GM21528 (cell line): ENCODE measurements at regions not wholly inside any gene's neighbourhood (a gene's known extent, or its start where the extent isn't known, plus 50 kb on each side); places are given as distances from the start of the nearest gene placed in this dataset.
A peak's percentile ranks its signal among the peaks of the same experiment; 100 is the strongest.
"Not testable (repeated sequence)": the region's sequence is repeated elsewhere in the genome, so short reads cannot be mapped to it uniquely, and the experiment has no call there.

Source experiments
- ATAC-seq: cut with Tn5 transposase; IDR thresholded peaks from one replicate; pipeline ENCODE4 v1.9.1; 2021; ENCODE audit warnings: mild to moderate bottlenecking, moderate library complexity; ENCODE audit not compliant: unreplicated experiment, low FRiP score

GRCh38 chr11:82539669-82540068 lies 194.0 kb downstream of the FAM181B start:
- no peak for ATAC-seq

GRCh38 chr11:82536706-82537105 lies 197.0 kb downstream of the FAM181B start:
- ATAC-seq, result no peak

GRCh38 chr11:82533628-82534327 lies 199.9 kb downstream of the FAM181B start:
- no peak for ATAC-seq

GRCh38 chr11:82529936-82530335 lies 203.7 kb downstream of the FAM181B start:
- ATAC-seq, result no peak

GRCh38 chr11:82527081-82527584 lies 206.5 kb downstream of the FAM181B start:
- ATAC-seq, result no peak

- no peak for ATAC-seq
Observed at GRCh38 chr11:82523141-82523540, 210.5 kb downstream of the FAM181B start.

- no peak for ATAC-seq
Observed at GRCh38 chr11:82521427-82521826, 212.2 kb downstream of the FAM181B start.

GRCh38 chr11:82507288-82507687 lies 226.4 kb downstream of the FAM181B start:
- ATAC-seq, result no peak

GRCh38 chr11:82505379-82505778 lies 228.3 kb downstream of the FAM181B start:
- ATAC-seq, result no peak

- ATAC-seq, result not testable (repeated sequence)
Observed at GRCh38 chr11:82501174-82501573, 232.5 kb downstream of the FAM181B start.

GRCh38 chr11:82494988-82495432 lies 238.7 kb downstream of the FAM181B start:
- peak; percentile 69 for ATAC-seq

- ATAC-seq, result no peak
Observed at GRCh38 chr11:82474876-82475275, 258.8 kb downstream of the FAM181B start.

- ATAC-seq, result no peak
Observed at GRCh38 chr11:82465481-82465880, 268.2 kb downstream of the FAM181B start.

- ATAC-seq, result no peak
Observed at GRCh38 chr11:82462608-82463242, 270.9 kb downstream of the FAM181B start.

- no peak for ATAC-seq
Observed at GRCh38 chr11:82458761-82459160, 274.9 kb downstream of the FAM181B start.

- no peak for ATAC-seq
Observed at GRCh38 chr11:82458147-82458546, 275.5 kb downstream of the FAM181B start.

- no peak for ATAC-seq
Observed at GRCh38 chr11:82450996-82451395, 282.7 kb downstream of the FAM181B start.

- ATAC-seq, result no peak
Observed at GRCh38 chr11:82406611-82407010, 327.1 kb downstream of the FAM181B start.

GRCh38 chr11:82405421-82405820 lies 328.2 kb downstream of the FAM181B start:
- ATAC-seq, result no peak

- no peak for ATAC-seq
Observed at GRCh38 chr11:82404981-82405380, 328.7 kb downstream of the FAM181B start.

GRCh38 chr11:82403640-82404305 lies 329.9 kb downstream of the FAM181B start:
- ATAC-seq, result no peak
